CD4-positive, alpha-beta memory T cell (primary cell): ENCODE measurements at regions not wholly inside any gene's neighbourhood (a gene's known extent, or its start where the extent isn't known, plus 50 kb on each side); places are given as distances from the start of the nearest gene placed in this dataset.

ENCODE experiments used
- CTCF ChIA-PET: fragments of 350-600 bp; sonication (Branson Sonifier 250); formaldehyde crosslinking; loops from one replicate; lab custom pipeline; 2021; ENCODE audit warnings: inconsistent platforms; ENCODE audit not compliant: partially characterized antibody; lab: Charles Lee
- POLR2A ChIA-PET: fragments of 350-600 bp; sonication (Branson Sonifier 250); formaldehyde crosslinking; loops from one replicate; lab custom pipeline; 2021; ENCODE audit not compliant: partially characterized antibody; lab: Charles Lee
- DNase-seq, 5 donors: peaks; one replicate each; pipeline versions ENCODE4 v3.0.0 to v3.0.0-alpha.2; 2020 to 2022; ENCODE audit warnings: mixed read lengths in 1 of 5
- H3K27ac ChIP-seq: one replicate; pipeline ENCODE4 v1.7.0; 2013; ENCODE audit warnings: low read depth, low read length
- H3K27me3 ChIP-seq: 2 replicates; pipeline ENCODE4 v1.7.0; 2013; ENCODE audit warnings: mild to moderate bottlenecking, low read length, moderate library complexity; ENCODE audit not compliant: insufficient read depth
- H3K36me3 ChIP-seq: 2 replicates; pipeline ENCODE4 v1.7.0; 2013; ENCODE audit warnings: mild to moderate bottlenecking, low read length, moderate library complexity; ENCODE audit not compliant: insufficient read depth
- H3K4me1 ChIP-seq: 2 replicates; pipeline ENCODE4 v1.7.0; 2013; ENCODE audit warnings: mild to moderate bottlenecking, low read length, moderate library complexity; ENCODE audit not compliant: insufficient read depth
- H3K4me3 ChIP-seq, 2 donors: one replicate each; pipeline ENCODE4 v1.7.0; 2013; ENCODE audit warnings: low read length in 2 of 2, mild to moderate bottlenecking in 1 of 2
- H3K9me3 ChIP-seq, 2 donors: one replicate each; pipeline ENCODE4 v1.7.0; 2013; ENCODE audit warnings: low read length in 2 of 2, control low read depth in 1 of 2; ENCODE audit not compliant: control insufficient read depth in 1 of 2
- H3K27ac Mint-ChIP-seq, 7 donors: one replicate each; pipeline ENCODE4 v1.8.0; 2020 to 2021; ENCODE audit warnings: mixed read lengths in 7 of 7, mild to moderate bottlenecking in 6 of 7, inconsistent platforms in 3 of 7, moderate library complexity in 3 of 7
- H3K27me3 Mint-ChIP-seq, 2 donors: one replicate each; pipeline ENCODE4 v1.8.0; 2020 to 2021; ENCODE audit warnings: mixed read lengths in 2 of 2
- H3K36me3 Mint-ChIP-seq, 2 donors: one replicate each; pipeline ENCODE4 v1.8.0; 2020 to 2021; ENCODE audit warnings: mixed read lengths in 2 of 2, inconsistent platforms in 1 of 2, mild to moderate bottlenecking in 1 of 2
- H3K4me1 Mint-ChIP-seq, 4 donors: one replicate each; pipeline ENCODE4 v1.8.0; 2020 to 2021; ENCODE audit warnings: mixed read lengths in 4 of 4, mild to moderate bottlenecking in 1 of 4
- H3K4me3 Mint-ChIP-seq, 8 donors: one replicate each; pipeline ENCODE4 v1.8.0; 2020 to 2021; ENCODE audit warnings: mixed read lengths in 8 of 8, mild to moderate bottlenecking in 7 of 8, moderate library complexity in 6 of 8, inconsistent platforms in 3 of 8
- H3K9me3 Mint-ChIP-seq, 8 donors: one replicate each; pipeline ENCODE4 v1.8.0; 2020 to 2021; ENCODE audit warnings: mixed read lengths in 8 of 8, mild to moderate bottlenecking in 5 of 8, inconsistent platforms in 3 of 8, moderate library complexity in 1 of 8
- intact Hi-C: fragments of 100-400 bp; cut with micrococcal nuclease; formaldehyde crosslinking; loops from one replicate; pipeline ENCODE4 v1.15.1; 2023

DNA sequence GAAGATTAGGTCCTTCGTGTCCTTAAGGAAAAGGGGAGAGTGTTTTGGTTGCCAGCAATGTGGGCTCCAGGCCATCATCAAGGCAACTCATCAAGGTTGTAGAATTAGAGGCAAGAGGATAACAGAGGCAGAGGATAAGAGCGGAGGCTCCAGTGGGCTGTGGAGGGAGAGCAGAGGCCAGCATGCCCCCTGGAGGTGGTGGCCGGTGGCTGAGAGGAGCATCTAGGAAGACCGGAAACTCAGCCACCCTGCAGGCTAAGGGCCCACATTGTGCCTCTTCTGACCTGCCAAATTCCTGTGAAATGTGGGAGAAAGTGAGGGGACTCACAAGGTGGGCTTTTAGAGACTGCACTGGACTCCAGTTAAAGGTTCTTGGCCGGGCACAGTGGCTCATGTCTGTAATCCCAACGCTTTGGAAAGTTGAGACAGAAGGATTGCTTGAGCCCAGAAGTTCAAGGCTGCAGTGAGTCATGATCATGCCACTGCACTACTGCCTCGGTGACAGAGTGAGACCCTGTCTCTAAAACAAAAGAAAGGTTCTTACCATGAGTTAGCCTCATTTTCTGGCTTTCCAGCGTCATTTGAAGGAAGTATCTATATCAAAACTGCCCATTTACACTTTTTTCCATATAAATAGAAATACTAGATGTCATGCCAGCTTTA is 62.7 kb upstream of the ADORA2B start:
- Histone ChIP-seq H3K36me3 (no peaks in the 10 kb centered on the region), H3K27me3 (no peaks in the 10 kb centered on the region), H3K27ac (no peak overlapping the region), H3K4me3 (no peak overlapping the region), H3K9me3 (no peaks in the 10 kb centered on the region), H3K4me1 (peaks cover 3% of the 10 kb centered on the region)
- Mint-ChIP-seq H3K36me3 (no peaks in the 10 kb centered on the region), H3K27ac (peak overlapping the region in 1 of 7 donors; percentile 6), H3K9me3 (no peaks in the 10 kb centered on the region), H3K27me3 (no peaks in the 10 kb centered on the region), H3K4me3 (no peak overlapping the region), H3K4me1 (peaks cover 3 to 15% (median 8%) of the 10 kb centered on the region in 4 donors)
- intact Hi-C loops, result no loop called here
- ChIA-PET CTCF (no interaction called here), POLR2A (no interaction called here)
- DNase-seq, result no peak

DNA sequence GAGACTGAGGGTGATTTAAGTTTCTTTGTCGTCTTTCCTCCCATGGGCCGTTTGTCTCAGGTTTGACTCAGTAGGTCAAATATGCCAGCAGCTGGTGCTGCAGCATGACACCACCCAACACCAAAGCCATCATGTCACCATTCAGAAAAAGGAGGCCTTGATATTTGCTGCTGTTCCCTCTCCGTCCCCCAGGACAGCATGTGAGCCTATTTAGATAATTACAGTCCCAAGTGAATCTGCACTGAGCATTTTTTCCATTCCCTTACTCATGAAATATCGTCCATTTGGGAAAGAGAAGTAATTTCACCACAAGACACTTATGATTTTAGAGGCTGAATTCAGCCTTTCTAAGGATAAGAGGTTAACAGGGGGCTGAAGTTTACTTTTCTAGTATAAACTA is 62.2 kb upstream of the ADORA2B start:
- DNase-seq, result no peak
- Histone ChIP-seq H3K27me3 (no peaks in the 10 kb centered on the region), H3K9me3 (no peaks in the 10 kb centered on the region), H3K27ac (no peak overlapping the region), H3K36me3 (no peaks in the 10 kb centered on the region), H3K4me1 (peaks cover 4% of the 10 kb centered on the region), H3K4me3 (no peak overlapping the region)
- Mint-ChIP-seq H3K4me1 (peaks cover 3 to 16% (median 9%) of the 10 kb centered on the region in 4 donors), H3K27ac (no peak overlapping the region), H3K4me3 (no peak overlapping the region), H3K36me3 (no peaks in the 10 kb centered on the region), H3K27me3 (no peaks in the 10 kb centered on the region), H3K9me3 (no peaks in the 10 kb centered on the region)
- POLR2A ChIA-PET, result no interaction called here
- intact Hi-C loops, result no loop called here
- CTCF ChIA-PET, result no interaction called here

DNA sequence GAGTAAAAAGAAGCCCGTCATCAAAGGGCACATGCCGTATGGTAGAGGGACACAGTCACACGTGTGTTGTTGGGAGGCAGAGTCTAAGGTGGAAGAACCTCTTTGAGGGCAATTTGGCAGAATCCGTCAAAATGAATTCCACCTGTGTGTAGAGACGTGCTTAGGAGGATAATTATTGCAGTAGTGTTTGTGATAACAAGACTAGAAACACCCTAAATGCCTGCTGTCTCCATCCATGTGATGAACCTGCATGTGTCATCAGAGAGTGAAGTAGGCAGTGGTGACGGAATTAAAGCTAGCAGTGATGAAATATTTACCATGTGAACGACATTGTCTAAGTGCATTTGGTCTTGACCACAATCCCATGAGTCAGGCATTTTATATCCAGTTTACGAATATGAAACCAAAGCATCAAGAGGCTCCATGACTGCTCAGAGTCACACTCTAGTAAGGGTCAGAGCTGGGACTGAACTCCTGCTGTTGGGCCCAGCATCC is 61.3 kb upstream of the ADORA2B start:
- H3K27me3 Mint-ChIP-seq, result no peaks in the 10 kb centered on the region
- Histone ChIP-seq H3K4me3 (no peak overlapping the region), H3K9me3 (no peaks in the 10 kb centered on the region), H3K36me3 (no peaks in the 10 kb centered on the region), H3K27me3 (no peaks in the 10 kb centered on the region), H3K27ac (no peak overlapping the region), H3K4me1 (peaks cover 4% of the 10 kb centered on the region)
- ChIA-PET POLR2A (no interaction called here), CTCF (no interaction called here)
- H3K36me3 Mint-ChIP-seq, result no peaks in the 10 kb centered on the region
- no peak for DNase-seq
- H3K4me3 Mint-ChIP-seq, result no peak overlapping the region
- H3K9me3 Mint-ChIP-seq, result no peaks in the 10 kb centered on the region
- H3K27ac Mint-ChIP-seq, result no peak overlapping the region
- peaks cover 3 to 16% (median 9%) of the 10 kb centered on the region in 4 donors for H3K4me1 Mint-ChIP-seq
- intact Hi-C loops, result no loop called here

DNA sequence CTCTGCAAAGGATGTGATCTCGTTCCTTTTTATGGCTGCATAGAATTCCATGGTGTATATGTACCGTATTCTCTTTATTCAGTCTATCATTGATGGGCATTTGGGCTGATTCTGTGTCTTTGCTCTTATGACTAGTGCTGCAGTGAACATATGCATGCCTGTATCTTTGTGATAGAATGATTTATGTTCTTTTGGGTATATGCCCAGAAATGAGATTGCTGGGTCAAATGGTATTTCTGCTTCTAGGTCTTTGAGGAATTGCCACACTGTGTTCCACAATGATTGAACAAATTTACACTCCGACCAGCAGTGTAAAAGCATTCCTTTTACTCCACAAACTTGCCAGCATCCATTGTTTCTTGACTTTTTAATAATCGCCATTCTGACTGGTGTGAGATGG is 60.2 kb upstream of the ADORA2B start:
- H3K27me3 ChIP-seq, result no peaks in the 10 kb centered on the region
- H3K4me3 ChIP-seq, result no peak overlapping the region
- no peak for DNase-seq
- Mint-ChIP-seq H3K4me1 (peaks cover 3 to 16% (median 9%) of the 10 kb centered on the region in 4 donors), H3K36me3 (no peaks in the 10 kb centered on the region), H3K9me3 (no peaks in the 10 kb centered on the region), H3K27ac (no peak overlapping the region), H3K27me3 (no peaks in the 10 kb centered on the region), H3K4me3 (no peak overlapping the region)
- no peaks in the 10 kb centered on the region for H3K36me3 ChIP-seq
- intact Hi-C loops, result no loop called here
- peaks cover 4% of the 10 kb centered on the region for H3K4me1 ChIP-seq
- ChIA-PET CTCF (no interaction called here), POLR2A (no interaction called here)
- no peak overlapping the region for H3K27ac ChIP-seq
- no peaks in the 10 kb centered on the region for H3K9me3 ChIP-seq

DNA sequence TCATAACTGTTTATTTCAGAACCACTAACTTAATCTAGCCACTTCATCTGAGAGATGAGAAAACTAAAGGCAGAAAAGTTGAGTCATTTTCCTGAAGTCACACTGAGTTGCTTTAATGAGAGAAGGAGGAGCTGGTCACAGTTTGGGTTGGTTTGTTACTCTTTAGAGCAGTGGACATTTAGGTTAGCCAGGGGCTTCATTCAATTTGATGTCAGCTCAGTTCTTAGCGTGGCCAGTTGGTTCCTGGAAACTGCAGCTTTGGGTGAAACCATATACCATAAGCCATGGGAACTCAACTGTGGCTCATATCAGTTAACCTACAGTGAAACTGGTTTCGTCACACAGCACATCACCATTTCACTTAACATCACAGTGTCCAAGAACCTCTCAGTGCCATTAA is 59.2 kb upstream of the ADORA2B start:
- H3K4me1 ChIP-seq, result peaks cover 4% of the 10 kb centered on the region
- POLR2A ChIA-PET, result no interaction called here
- intact Hi-C loops, result no loop called here
- H3K27ac ChIP-seq, result no peak overlapping the region
- H3K4me3 Mint-ChIP-seq, result no peak overlapping the region
- CTCF ChIA-PET, result no interaction called here
- no peak overlapping the region for H3K27ac Mint-ChIP-seq
- H3K9me3 Mint-ChIP-seq, result peaks cover 0 to 2% (median 0%) of the 10 kb centered on the region in 8 donors
- no peak for DNase-seq
- no peaks in the 10 kb centered on the region for H3K27me3 Mint-ChIP-seq
- H3K9me3 ChIP-seq, result no peaks in the 10 kb centered on the region
- H3K27me3 ChIP-seq, result no peaks in the 10 kb centered on the region
- H3K4me3 ChIP-seq, result no peak overlapping the region
- peaks cover 3 to 16% (median 9%) of the 10 kb centered on the region in 4 donors for H3K4me1 Mint-ChIP-seq
- H3K36me3 Mint-ChIP-seq, result no peaks in the 10 kb centered on the region
- H3K36me3 ChIP-seq, result no peaks in the 10 kb centered on the region

DNA sequence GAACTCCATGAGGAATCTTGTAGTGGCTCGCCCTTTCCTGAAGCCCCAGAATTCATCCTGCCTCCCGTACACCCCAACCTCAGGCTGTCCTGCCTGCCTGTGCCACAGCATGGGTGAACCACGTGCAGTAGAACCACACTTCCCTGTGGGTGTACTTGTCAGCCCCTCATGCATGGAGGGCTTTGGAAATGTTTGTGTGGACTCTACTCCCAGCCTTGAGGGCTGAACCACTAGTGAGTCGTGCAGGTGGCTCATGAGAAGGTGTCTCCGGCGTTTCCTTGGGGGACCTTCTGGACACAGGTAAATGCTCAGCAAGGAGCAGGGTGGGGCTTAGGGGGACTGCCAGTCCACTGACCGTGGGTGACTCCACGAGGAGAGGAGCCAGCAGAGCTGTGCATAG is 58.7 kb upstream of the ADORA2B start:
- Mint-ChIP-seq H3K4me1 (peaks cover 3 to 16% (median 9%) of the 10 kb centered on the region in 4 donors), H3K9me3 (peaks cover 0 to 2% (median 0%) of the 10 kb centered on the region in 8 donors), H3K27me3 (no peaks in the 10 kb centered on the region), H3K4me3 (peak overlapping the region in 2 of 8 donors; percentile 1 to 26), H3K27ac (peak overlapping the region in 2 of 7 donors; percentile 6 to 53), H3K36me3 (no peaks in the 10 kb centered on the region)
- ChIA-PET CTCF (no interaction called here), POLR2A (no interaction called here)
- Histone ChIP-seq H3K9me3 (no peaks in the 10 kb centered on the region), H3K27me3 (no peaks in the 10 kb centered on the region), H3K36me3 (no peaks in the 10 kb centered on the region), H3K4me3 (no peak overlapping the region), H3K27ac (no peak overlapping the region), H3K4me1 (peaks cover 4% of the 10 kb centered on the region)
- intact Hi-C loops, result no loop called here
- no peak for DNase-seq

DNA sequence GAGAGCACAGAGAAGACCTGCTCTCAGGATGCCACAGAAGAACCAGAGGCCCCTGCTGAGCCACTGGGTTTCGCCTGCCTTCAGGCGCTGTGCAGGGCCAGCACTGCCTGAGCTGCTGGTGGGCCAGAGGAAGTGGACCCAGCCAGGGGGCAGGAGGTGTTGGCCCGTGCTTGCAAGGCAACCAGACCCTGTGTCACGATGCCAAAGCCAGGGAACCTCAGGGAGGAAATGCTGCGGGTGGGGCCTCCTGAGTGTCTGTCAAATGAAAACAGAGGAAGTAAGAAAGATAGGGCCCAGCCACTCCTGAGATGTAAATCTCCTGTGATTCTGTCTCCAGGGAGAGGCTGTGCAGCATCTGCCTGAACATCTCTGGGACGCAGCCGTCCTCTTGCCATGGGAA is 58.1 kb upstream of the ADORA2B start:
- no peaks in the 10 kb centered on the region for H3K27me3 ChIP-seq
- Mint-ChIP-seq H3K36me3 (no peaks in the 10 kb centered on the region), H3K4me1 (peaks cover 3 to 16% (median 9%) of the 10 kb centered on the region in 4 donors), H3K4me3 (peak overlapping the region in 3 of 8 donors; percentile 13 to 36 (median 14)), H3K9me3 (peaks cover 0 to 2% (median 0%) of the 10 kb centered on the region in 8 donors), H3K27ac (peak overlapping the region in 2 of 7 donors; percentile 22 to 42), H3K27me3 (no peaks in the 10 kb centered on the region)
- no peak overlapping the region for H3K4me3 ChIP-seq
- no peaks in the 10 kb centered on the region for H3K36me3 ChIP-seq
- intact Hi-C loops, result no loop called here
- H3K27ac ChIP-seq, result no peak overlapping the region
- H3K4me1 ChIP-seq, result peaks cover 4% of the 10 kb centered on the region
- ChIA-PET CTCF (no interaction called here), POLR2A (no interaction called here)
- no peak for DNase-seq
- no peaks in the 10 kb centered on the region for H3K9me3 ChIP-seq
